ENCODE measurements at regions not wholly inside any gene's neighbourhood (a gene's known extent, or its start where the extent isn't known, plus 50 kb on each side); places are given as distances from the start of the nearest gene placed in this dataset.

DNA sequence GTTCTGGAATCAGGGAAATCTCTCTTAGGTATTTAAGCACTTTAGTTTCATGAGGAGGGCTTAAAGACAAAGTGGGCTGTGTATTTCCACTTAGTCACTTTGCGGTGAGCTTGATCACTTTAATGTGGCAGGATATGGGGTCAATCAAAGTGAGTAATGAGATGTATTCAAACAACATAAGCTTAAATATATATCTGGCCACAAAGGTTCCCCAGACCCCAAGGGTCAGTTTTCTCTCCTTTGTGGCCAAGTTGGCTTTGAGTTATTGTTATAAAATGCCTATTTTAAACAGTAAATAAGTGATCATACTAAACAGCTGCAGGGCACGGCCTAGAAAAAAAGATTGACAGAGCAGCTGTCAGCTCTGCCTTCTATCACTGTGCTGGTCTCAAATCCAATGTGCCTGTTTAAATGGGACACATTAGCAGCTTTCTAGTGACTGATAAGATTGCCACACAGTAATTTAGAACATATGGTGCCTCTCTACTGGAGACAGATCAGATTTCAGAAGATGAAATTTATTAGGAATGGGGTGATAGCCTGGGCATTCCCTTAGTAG is 363.9 kb downstream of the AGTPBP1 start:
- ChIA-PET CTCF (interaction anchor here (1.0 to 2.4 kb wide), 6 partner anchors 10 to 48 kb away, joined by 3 to 5 read pairs (median 4); no protein-coding TSS in a partner anchor), POLR2A (no interaction called here)
- DNase-seq (ENCODE audit: extremely low spot score), result no peak
- TF ChIP-seq, protein P1, sequence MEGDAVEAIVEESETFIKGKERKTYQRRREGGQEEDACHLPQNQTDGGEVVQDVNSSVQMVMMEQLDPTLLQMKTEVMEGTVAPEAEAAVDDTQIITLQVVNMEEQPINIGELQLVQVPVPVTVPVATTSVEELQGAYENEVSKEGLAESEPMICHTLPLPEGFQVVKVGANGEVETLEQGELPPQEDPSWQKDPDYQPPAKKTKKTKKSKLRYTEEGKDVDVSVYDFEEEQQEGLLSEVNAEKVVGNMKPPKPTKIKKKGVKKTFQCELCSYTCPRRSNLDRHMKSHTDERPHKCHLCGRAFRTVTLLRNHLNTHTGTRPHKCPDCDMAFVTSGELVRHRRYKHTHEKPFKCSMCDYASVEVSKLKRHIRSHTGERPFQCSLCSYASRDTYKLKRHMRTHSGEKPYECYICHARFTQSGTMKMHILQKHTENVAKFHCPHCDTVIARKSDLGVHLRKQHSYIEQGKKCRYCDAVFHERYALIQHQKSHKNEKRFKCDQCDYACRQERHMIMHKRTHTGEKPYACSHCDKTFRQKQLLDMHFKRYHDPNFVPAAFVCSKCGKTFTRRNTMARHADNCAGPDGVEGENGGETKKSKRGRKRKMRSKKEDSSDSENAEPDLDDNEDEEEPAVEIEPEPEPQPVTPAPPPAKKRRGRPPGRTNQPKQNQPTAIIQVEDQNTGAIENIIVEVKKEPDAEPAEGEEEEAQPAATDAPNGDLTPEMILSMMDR (IDR thresholded peaks at IDR 0.05; ENCODE audit: control extremely low read depth, extremely low read depth, low read depth, missing control alignments), result no peak

DNA sequence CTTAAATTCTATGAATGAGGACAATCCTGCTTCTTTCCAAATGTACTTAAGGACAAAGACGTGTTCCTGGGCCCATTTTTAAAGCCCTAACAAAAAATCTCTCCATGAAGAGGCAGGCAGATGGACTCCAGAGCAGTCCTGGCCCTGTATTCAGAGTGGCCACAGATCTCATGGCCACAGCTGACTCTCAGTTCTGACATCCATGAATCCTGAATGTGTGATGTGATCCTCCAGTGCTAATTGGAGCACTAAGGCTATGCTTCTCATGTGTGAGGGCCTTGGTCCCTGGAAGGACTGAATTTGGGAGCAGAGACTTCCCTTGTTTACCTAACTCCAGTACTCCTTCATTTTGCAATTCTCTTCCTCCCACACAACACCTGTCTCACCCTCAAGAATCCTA is 373.0 kb downstream of the AGTPBP1 start:
- CTCF ChIA-PET, result interaction anchor here (1.3 kb wide), 1 partner anchor 17 kb away, joined by 3 read pairs; no protein-coding TSS in a partner anchor
- no peak for DNase-seq (ENCODE audit: extremely low spot score)
- POLR2A ChIA-PET, result no interaction called here
- TF ChIP-seq, protein P1 (IDR thresholded peaks at IDR 0.05; ENCODE audit: control extremely low read depth, extremely low read depth, low read depth, missing control alignments), result no peak

DNA sequence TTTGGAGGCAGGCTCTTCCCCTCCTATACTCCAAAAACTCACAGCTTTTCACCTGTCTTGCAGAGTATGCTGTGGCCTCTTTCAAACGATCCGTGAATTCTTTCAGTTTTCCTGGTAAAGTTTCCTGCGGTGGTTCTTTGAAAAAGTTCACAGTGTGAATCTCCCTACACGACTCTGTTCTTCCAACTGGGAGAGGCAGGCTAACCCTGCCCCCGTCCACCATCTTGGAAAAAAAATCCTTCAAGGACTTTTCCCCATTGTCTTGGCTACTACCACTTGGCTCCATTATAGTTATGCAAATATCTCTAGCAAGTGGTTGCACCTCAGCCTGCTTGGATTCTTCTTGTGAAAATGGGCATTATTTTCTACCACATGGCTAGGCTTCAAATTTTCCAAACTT is 382.6 kb downstream of the AGTPBP1 start:
- TF ChIP-seq, protein P1 (IDR thresholded peaks at IDR 0.05; ENCODE audit: control extremely low read depth, extremely low read depth, low read depth, missing control alignments), result no peak
- CTCF ChIA-PET, result interaction anchor here (1.2 kb wide), 1 partner anchor 16 kb away, joined by 3 read pairs; no protein-coding TSS in a partner anchor
- POLR2A ChIA-PET, result no interaction called here
- no peak for DNase-seq (ENCODE audit: extremely low spot score)

DNA sequence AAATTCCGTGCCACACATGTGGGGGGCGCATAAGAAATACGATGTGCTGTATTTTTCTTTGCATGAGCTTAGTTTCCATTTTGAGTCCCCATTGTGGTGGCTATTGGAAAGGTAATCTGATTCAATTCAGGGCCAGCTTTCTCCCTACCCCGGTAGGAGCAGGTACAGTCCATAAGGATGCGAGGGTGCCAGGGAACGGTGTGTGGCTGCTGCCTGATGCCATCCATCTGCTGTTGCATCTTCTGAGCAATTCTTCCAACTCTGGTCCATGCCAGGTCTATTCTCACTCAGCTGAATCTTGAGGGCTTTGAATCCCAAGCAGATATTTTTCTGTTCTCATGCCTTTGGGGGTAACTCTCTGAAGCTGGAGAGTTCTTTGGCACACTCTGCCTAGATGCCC is 392.7 kb downstream of the AGTPBP1 start:
- ChIA-PET POLR2A (no interaction called here), CTCF (interaction anchor here (1.2 to 1.3 kb wide), 4 partner anchors 11 to 74 kb away, joined by 3 to 4 read pairs (median 3); no protein-coding TSS in a partner anchor)
- TF ChIP-seq, protein P1 (IDR thresholded peaks at IDR 0.05; ENCODE audit: control extremely low read depth, extremely low read depth, low read depth, missing control alignments), result no peak
- DNase-seq (ENCODE audit: extremely low spot score), result no peak

DNA sequence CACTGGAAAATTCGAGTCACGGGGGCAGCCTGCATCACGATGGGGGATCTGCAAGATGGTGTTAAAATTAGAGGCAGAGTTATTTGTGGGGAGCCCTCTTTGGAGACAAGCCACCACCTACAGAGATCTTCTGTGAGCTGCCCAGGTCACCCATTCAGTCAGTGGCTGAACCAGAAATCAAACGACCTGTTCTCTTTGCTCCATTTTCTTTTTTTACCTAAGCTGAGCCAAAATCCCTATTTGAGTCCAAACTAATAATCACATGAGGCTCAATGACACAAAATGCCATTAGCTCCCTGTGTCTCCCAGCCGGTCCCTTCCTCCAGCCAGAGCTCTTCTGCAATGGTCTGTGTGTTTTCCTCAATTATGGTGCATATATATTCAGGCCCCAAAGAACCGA is 394.2 kb downstream of the AGTPBP1 start:
- CTCF ChIA-PET, result interaction anchor here (1.6 kb wide), 1 partner anchor 30 kb away, joined by 4 read pairs; no protein-coding TSS in a partner anchor
- POLR2A ChIA-PET, result no interaction called here
- DNase-seq (ENCODE audit: extremely low spot score), result no peak
- TF ChIP-seq, protein P1 (IDR thresholded peaks at IDR 0.05; ENCODE audit: control extremely low read depth, extremely low read depth, low read depth, missing control alignments), result no peak

DNA sequence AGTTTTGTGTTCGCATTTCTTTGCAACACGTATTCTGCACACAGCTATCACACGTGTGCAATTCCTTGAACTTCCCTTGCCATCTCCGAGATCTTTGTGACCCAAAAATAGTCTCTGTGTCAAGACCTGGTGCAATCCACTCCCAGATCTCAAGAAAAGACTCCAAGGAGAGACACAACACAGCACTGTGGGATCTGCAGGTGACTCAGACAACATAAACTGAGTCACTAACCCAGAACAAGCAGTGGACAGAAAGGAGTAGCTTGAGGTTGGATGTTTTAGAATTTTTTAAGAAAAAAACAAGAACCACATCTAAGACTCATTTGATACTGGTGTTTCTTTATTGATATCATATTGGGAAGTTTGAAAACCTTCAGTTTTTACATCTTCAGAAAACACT is 396.9 kb downstream of the AGTPBP1 start:
- ChIA-PET POLR2A (no interaction called here), CTCF (interaction anchor here (1.3 to 1.4 kb wide), 3 partner anchors 10 to 13 kb away, joined by 3 to 6 read pairs (median 3); no protein-coding TSS in a partner anchor)
- DNase-seq (ENCODE audit: extremely low spot score), result no peak
- TF ChIP-seq, protein P1 (IDR thresholded peaks at IDR 0.05; ENCODE audit: control extremely low read depth, extremely low read depth, low read depth, missing control alignments), result no peak

Data from GM10248 (cell line).